DOHH2 (cell line): ENCODE measurements at regions not wholly inside any gene's neighbourhood (a gene's known extent, or its start where the extent isn't known, plus 50 kb on each side); places are given as distances from the start of the nearest gene placed in this dataset.

Source experiments
- H3F3A ChIP-seq: fragments of 200-600 bp; sonication (generic), shearing (Covaris generic); 2 replicates; pipeline ENCODE4 v1.6.0; 2016; ENCODE audit warnings: antibody characterized with exemption, mild to moderate bottlenecking; ENCODE audit not compliant: control insufficient read depth, insufficient read depth
- H3K27ac ChIP-seq: fragments of 200-600 bp; sonication (generic); 2 replicates; pipeline ENCODE4 v1.5.1; 2014; ENCODE audit warnings: low read depth, mild to moderate bottlenecking, low read length, moderate library complexity
- H3K27me3 ChIP-seq: fragments of 200-600 bp; sonication (generic); 2 replicates; pipeline ENCODE4 v1.6.1; 2014; ENCODE audit warnings: mild to moderate bottlenecking, low read length, mixed read lengths; ENCODE audit not compliant: control insufficient read depth
- H3K36me3 ChIP-seq: fragments of 200-600 bp; sonication (generic); 2 replicates; pipeline ENCODE4 v1.6.1; 2014; ENCODE audit warnings: mild to moderate bottlenecking, low read length, moderate library complexity, mixed read lengths; ENCODE audit not compliant: control insufficient read depth
- H3K4me1 ChIP-seq: fragments of 200-600 bp; sonication (generic); 2 replicates; pipeline ENCODE4 v1.6.1; 2014; ENCODE audit warnings: mild to moderate bottlenecking, low read length, mixed read lengths; ENCODE audit not compliant: control insufficient read depth
- H3K4me2 ChIP-seq: fragments of 200-600 bp; sonication (generic); 2 replicates; pipeline ENCODE4 v1.6.0; 2014; ENCODE audit warnings: mild to moderate bottlenecking, low read length, moderate library complexity
- H3K4me3 ChIP-seq: fragments of 200-600 bp; sonication (generic); 2 replicates; pipeline ENCODE4 v1.5.1; 2014; ENCODE audit warnings: mild to moderate bottlenecking, low read length, mixed read lengths
- H3K79me2 ChIP-seq: fragments of 200-600 bp; sonication (generic); 2 replicates; pipeline ENCODE4 v1.6.1; 2014; ENCODE audit warnings: mild to moderate bottlenecking, low read length, mixed read lengths; ENCODE audit not compliant: control insufficient read depth
- H3K9me2 ChIP-seq: fragments of 200-600 bp; sonication (generic); replicated peaks from 2 replicates; pipeline ENCODE4 v1.6.1; 2014; ENCODE audit warnings: mild to moderate bottlenecking, low read length, mixed read lengths; ENCODE audit not compliant: control insufficient read depth
- H3K9me3 ChIP-seq: fragments of 200-600 bp; sonication (generic); 2 replicates; pipeline ENCODE4 v1.6.1; 2014; ENCODE audit warnings: antibody characterized with exemption, low read length, mixed read lengths; ENCODE audit not compliant: control insufficient read depth, insufficient read depth
- H4K20me1 ChIP-seq: fragments of 200-600 bp; sonication (generic); 2 replicates; pipeline ENCODE4 v1.6.0; 2014; ENCODE audit warnings: low read depth, mild to moderate bottlenecking, antibody characterized with exemption, low read length, moderate library complexity; ENCODE audit not compliant: control insufficient read depth, insufficient read depth
- EZH2phosphoT487 ChIP-seq: fragments of 200-600 bp; sonication (generic); IDR thresholded peaks from 2 replicates; pipeline ENCODE4 v1.6.1; 2017; ENCODE audit warnings: borderline replicate concordance, mild to moderate bottlenecking, antibody characterized with exemption, low read length, moderate library complexity, mixed read lengths
- TF ChIP-seq, protein P1 (sequence below): fragments of 200-600 bp; sonication (generic); IDR thresholded peaks from one replicate; pipeline ENCODE4 v1.5.1; 2014; ENCODE audit warnings: antibody characterized with exemption, mild to moderate bottlenecking, low read depth, low read length; ENCODE audit not compliant: poor library complexity, severe bottlenecking

DNA sequence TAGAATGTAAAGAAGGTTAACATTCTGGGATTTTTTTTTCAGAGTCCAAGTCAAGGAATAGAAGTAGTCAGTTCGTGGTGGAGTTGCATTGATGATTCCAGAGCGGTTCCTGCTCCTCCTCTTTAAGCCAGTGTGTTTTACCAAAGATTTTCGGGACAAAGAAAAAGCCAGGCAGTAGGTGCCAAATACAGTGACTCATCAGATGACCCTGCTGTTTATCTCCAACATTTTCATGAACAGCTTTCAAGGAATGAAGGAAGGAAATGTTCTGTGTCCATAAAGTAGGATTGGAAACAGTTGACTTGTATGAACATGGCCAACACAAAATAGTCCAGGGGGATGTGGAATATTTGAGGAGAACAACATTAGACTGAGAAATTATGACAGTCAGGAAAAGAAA lies 142.4 kb upstream of the TMC3 start:
- Histone ChIP-seq H4K20me1 (no peaks in the 10 kb centered on the region), H3K4me3 (no peak overlapping the region), H3K4me1 (no peaks in the 10 kb centered on the region), H3K27ac (no peak overlapping the region), H3K36me3 (no peaks in the 10 kb centered on the region), H3K4me2 (no peak overlapping the region), H3K9me3 (no peaks in the 10 kb centered on the region), H3K9me2 (no peaks in the 10 kb centered on the region), H3K79me2 (no peaks in the 10 kb centered on the region), H3K27me3 (no peaks in the 10 kb centered on the region), H3F3A (no peaks in the 10 kb centered on the region)
- no peak for TF ChIP-seq EZH2phosphoT487
- TF ChIP-seq, protein P1, sequence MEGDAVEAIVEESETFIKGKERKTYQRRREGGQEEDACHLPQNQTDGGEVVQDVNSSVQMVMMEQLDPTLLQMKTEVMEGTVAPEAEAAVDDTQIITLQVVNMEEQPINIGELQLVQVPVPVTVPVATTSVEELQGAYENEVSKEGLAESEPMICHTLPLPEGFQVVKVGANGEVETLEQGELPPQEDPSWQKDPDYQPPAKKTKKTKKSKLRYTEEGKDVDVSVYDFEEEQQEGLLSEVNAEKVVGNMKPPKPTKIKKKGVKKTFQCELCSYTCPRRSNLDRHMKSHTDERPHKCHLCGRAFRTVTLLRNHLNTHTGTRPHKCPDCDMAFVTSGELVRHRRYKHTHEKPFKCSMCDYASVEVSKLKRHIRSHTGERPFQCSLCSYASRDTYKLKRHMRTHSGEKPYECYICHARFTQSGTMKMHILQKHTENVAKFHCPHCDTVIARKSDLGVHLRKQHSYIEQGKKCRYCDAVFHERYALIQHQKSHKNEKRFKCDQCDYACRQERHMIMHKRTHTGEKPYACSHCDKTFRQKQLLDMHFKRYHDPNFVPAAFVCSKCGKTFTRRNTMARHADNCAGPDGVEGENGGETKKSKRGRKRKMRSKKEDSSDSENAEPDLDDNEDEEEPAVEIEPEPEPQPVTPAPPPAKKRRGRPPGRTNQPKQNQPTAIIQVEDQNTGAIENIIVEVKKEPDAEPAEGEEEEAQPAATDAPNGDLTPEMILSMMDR, result no peak

DNA sequence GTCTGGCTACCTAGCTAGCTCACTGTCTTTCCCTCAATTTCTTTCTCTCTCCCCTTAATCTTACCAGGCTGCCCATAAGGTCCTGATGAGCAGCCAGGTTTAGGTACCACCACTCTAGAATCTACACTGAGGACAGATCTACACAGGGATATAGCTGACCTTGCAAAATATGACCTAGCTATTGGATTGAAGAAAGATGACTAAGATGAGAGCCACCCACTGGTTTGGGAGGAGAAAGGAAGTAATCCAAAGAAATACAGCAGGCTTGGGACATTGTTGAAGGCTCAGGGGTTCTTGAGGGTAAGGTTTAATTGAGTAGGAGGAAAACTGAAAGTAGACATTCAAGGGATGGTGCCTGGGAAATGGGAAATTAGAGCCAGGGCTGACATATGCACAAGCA lies 142.0 kb upstream of the TMC3 start:
- Histone ChIP-seq H3K79me2 (no peaks in the 10 kb centered on the region), H3K27ac (no peak overlapping the region), H3K4me1 (no peaks in the 10 kb centered on the region), H3K9me2 (no peaks in the 10 kb centered on the region), H3K27me3 (no peaks in the 10 kb centered on the region), H3K36me3 (no peaks in the 10 kb centered on the region), H3K9me3 (no peaks in the 10 kb centered on the region), H3K4me2 (no peak overlapping the region), H3K4me3 (no peak overlapping the region), H4K20me1 (no peaks in the 10 kb centered on the region), H3F3A (no peaks in the 10 kb centered on the region)
- TF ChIP-seq, protein P1, result no peak
- TF ChIP-seq EZH2phosphoT487, result no peak

DNA sequence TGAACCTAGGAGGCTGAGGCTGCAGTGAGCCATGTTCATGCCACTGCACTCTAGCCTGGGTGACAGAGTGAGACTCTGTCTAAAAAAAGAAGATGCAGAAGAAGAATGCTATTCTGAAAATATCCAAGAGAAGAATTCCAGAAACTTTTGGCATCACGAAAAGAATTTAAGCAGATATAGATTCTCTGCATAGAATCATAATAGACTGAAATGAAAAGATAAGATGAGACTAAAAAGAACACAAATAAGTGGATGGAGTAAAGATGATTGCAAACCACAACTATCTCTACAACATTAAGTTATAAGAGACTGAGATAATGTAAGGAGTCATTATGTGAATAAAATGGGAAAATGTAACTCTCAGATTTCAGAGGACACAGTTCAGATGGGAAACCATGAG lies 140.7 kb upstream of the TMC3 start:
- Histone ChIP-seq H3K9me2 (no peaks in the 10 kb centered on the region), H3K36me3 (no peaks in the 10 kb centered on the region), H3K4me2 (no peak overlapping the region), H3K27me3 (no peaks in the 10 kb centered on the region), H3K79me2 (no peaks in the 10 kb centered on the region), H3K4me3 (no peak overlapping the region), H4K20me1 (no peaks in the 10 kb centered on the region), H3K9me3 (no peaks in the 10 kb centered on the region), H3K27ac (no peak overlapping the region), H3K4me1 (no peaks in the 10 kb centered on the region), H3F3A (no peaks in the 10 kb centered on the region)
- no peak for TF ChIP-seq EZH2phosphoT487
- TF ChIP-seq, protein P1, result no peak

DNA sequence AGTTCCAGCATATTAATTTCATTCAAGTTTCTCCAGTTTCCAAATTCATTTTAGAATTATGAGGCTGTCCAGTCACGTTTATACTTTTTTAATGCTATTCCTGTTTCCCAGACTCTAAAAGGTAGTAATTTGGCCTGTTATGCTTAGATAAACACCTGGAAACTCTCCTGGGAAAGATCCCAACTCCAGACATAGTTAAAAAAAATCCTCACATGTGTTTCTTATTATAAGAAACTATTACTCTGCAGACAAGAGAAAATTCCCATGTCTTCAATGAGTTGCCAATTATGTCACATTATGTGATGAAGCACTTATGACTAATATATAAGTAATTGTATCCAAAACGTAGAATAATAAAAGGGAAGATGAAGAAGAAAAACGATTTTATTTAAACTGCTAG lies 137.1 kb upstream of the TMC3 start:
- no peaks in the 10 kb centered on the region for H3K9me3 ChIP-seq
- H3K9me2 ChIP-seq, result no peaks in the 10 kb centered on the region
- no peaks in the 10 kb centered on the region for H3K36me3 ChIP-seq
- H3K27ac ChIP-seq, result no peak overlapping the region
- no peaks in the 10 kb centered on the region for H3K27me3 ChIP-seq
- H4K20me1 ChIP-seq, result no peaks in the 10 kb centered on the region
- H3K4me3 ChIP-seq, result no peak overlapping the region
- H3K4me2 ChIP-seq, result no peak overlapping the region
- TF ChIP-seq, protein P1, result no peak
- no peak for TF ChIP-seq EZH2phosphoT487
- H3K79me2 ChIP-seq, result no peaks in the 10 kb centered on the region
- H3F3A ChIP-seq, result no peaks in the 10 kb centered on the region
- no peaks in the 10 kb centered on the region for H3K4me1 ChIP-seq
